GM12891 (cell line): ENCODE measurements at regions not wholly inside any gene's neighbourhood (a gene's known extent, or its start where the extent isn't known, plus 50 kb on each side); places are given as distances from the start of the nearest gene placed in this dataset.

ENCODE experiments used
- DNase-seq: peaks from one replicate; pipeline ENCODE4 v3.0.0; 2011; ENCODE audit warnings: low spot score; ENCODE audit not compliant: insufficient read length
- FAIRE-seq: peaks from 2 replicates; lab custom pipeline; 2011; peaks lifted over from hg19 to GRCh38; lab: Jason Lieb, UNC
- PAX5 ChIP-seq: IDR thresholded peaks from 2 replicates; pipeline ENCODE4 v1.6.1; 2011; ENCODE audit warnings: low read length, moderate library complexity, mild to moderate bottlenecking; ENCODE audit not compliant: insufficient read depth, severe bottlenecking
- POLR2A ChIP-seq: IDR thresholded peaks from 2 replicates; pipeline ENCODE4 v1.6.1; 2011; ENCODE audit warnings: low read depth, low read length, control low read depth
- POLR2AphosphoS5 ChIP-seq: IDR thresholded peaks from 2 replicates; pipeline ENCODE4 v1.6.1; 2011; ENCODE audit warnings: low read depth, low read length, control low read depth
- POU2F2 ChIP-seq: IDR thresholded peaks from 2 replicates; pipeline ENCODE4 v1.6.1; 2011; ENCODE audit warnings: low read depth, mild to moderate bottlenecking, control low read depth, low read length, moderate library complexity
- SPI1 ChIP-seq: IDR thresholded peaks from 2 replicates; pipeline ENCODE4 v1.6.1; 2011; ENCODE audit warnings: low read depth, low read length, control low read depth
- TAF1 ChIP-seq: IDR thresholded peaks from 2 replicates; pipeline ENCODE4 v1.6.1; 2011; ENCODE audit warnings: low read depth, low read length, control low read depth

DNA sequence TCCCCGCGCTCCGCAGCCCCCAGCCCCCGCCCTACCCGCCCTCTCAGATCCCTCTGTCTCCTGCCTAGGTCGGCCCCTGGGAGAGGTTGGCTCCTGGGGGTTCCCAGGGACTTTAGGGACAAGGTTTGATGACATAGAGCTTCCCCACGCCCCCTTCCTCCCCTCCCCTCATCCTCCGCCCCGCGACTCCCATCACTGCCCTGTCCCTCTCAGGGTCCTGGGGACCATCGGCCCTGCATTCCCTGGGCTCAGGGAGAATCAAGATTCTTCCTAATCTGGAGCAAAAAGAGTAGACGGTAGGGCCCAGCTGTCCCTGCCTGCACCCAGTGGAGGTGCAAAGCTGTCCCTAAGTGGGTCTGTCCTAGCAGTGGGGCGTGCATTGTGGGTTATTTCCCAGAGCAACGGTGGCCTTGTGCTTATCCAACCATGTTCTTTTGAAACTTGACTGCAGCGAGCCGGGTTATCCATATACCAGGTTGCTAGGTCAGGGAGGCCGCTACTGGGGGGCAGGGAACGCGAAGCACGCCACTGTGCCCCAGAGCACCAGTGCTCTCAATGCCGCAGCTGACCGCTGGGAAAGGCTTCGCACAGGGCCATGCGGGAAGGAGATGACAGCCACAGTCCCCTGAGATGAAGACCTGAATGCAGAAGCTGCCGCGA, 124.4 kb upstream of the PRMT8 start:
- FAIRE-seq (no peak), DNase-seq (no peak)
- TF ChIP-seq POLR2AphosphoS5 (no peak), SPI1 (no peak), PAX5 (no peak), POLR2A (no peak), TAF1 (no peak), POU2F2 (no peak)

DNA sequence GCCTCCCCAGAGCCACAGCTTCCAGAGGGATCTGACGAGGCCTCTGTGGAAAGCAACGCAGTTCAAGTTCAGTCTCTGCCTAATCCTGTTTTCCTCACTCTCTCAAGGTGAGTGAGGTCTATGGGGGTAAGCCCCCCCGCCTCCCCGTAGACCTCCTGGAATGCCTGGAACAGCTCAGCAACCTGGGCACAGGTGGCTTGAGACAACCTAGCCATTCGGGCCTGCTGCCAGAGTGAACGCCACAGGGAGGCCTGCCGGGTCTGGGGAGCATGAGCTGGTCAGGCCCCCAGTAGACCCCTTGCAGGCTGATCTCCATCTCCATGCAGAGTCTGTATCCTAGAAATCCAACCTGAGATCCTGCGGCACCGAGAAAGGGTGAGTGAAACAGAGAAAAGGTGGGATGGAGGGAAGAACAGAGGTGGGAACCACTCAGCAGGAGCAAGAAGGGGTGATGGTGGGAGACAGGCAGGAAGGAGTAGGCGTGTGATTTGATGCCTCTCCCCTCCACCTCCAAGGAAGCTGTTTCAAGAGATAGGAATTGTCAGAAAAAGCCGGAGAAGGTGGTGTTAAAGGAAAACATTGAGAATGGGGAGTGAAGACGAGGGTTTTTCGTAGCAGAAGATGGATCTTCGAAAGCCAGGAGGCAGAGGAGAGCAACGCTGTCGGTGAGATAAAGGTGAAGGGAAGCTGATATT, 123.1 kb upstream of the PRMT8 start:
- TF ChIP-seq SPI1 = no peak
- no peak for TF ChIP-seq TAF1
- no peak for TF ChIP-seq POLR2A
- no peak for TF ChIP-seq POU2F2
- TF ChIP-seq PAX5 = no peak
- TF ChIP-seq POLR2AphosphoS5 = no peak
- no peak for FAIRE-seq
- no peak for DNase-seq

DNA sequence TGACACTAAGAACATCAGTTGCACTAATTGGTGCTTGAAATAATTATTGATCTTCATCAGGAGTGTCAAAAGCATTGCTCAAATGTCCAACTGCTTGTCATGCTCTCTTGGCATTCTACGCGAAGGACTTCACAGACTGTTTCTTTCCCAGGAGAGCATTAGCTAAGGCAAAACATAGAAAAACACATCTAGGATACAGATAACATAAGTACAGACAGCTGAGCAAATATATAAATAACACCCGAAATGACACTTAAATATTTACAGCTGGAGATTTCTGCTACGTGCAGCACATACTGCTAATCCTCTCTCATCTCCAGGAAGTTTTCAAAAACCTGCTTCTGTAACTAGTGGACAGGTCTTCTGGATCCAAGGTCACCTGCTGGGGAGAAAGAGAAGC, 120.0 kb upstream of the PRMT8 start:
- TF ChIP-seq SPI1 (no peak), POU2F2 (no peak), TAF1 (no peak), POLR2AphosphoS5 (no peak), PAX5 (no peak), POLR2A (no peak)
- no peak for FAIRE-seq
- DNase-seq = no peak

DNA sequence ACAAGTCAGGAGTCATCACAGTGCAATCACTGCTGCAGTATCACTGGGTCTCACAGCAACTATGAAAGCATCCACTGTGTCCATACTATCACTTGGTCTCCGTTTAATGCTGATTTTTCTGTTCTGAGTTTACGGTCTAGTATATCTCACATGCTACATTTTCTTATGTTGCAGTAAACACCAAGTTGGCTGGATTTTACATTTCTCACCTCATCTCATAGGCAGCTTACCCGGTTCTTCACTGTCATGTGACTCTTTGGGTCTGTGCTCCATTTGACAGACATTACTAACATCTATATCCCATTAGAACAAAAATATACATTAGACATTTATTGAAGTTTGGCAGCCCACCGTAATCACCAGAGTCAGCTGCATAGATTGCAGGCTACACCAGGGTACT, 115.7 kb upstream of the PRMT8 start:
- no peak for TF ChIP-seq TAF1
- TF ChIP-seq POU2F2 = no peak
- TF ChIP-seq POLR2A = no peak
- FAIRE-seq = no peak
- DNase-seq = no peak

DNA sequence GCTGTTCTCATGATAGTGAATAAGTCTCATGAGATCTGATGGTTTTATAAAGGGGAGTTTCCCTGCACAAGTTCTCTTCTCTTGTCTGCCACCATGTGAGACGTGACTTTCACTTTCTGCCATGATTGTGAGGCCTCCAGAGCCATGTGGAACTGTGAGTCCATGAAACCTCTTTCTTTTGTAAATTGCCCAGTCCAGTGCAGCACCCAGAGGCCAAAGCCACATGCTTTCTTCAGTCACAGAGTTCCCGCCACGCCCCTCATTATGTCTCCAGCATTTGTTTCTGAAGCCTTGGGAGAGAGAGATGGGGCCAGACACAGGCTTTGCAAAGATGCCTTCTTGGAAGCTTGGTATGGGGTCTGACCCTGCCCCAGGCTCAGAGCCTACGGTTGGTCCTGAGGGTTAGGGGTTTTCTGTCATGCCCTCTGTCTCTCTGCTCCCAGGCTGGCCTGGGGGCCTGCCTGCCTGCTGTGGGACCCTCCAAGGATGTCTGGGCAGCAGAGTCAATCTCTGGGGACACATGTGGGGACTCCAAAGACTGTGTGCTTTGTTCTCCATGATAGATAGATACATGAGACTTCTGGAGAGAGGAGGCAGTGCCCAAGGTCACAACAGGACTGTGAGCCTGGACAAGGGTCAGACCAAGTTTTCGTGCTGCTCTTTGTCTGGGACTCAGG, 114.1 kb upstream of the PRMT8 start:
- TF ChIP-seq POLR2A = no peak
- no peak for TF ChIP-seq TAF1
- no peak for TF ChIP-seq SPI1
- no peak for TF ChIP-seq POU2F2
- no peak for TF ChIP-seq POLR2AphosphoS5
- TF ChIP-seq PAX5 = no peak
- DNase-seq = no peak

DNA sequence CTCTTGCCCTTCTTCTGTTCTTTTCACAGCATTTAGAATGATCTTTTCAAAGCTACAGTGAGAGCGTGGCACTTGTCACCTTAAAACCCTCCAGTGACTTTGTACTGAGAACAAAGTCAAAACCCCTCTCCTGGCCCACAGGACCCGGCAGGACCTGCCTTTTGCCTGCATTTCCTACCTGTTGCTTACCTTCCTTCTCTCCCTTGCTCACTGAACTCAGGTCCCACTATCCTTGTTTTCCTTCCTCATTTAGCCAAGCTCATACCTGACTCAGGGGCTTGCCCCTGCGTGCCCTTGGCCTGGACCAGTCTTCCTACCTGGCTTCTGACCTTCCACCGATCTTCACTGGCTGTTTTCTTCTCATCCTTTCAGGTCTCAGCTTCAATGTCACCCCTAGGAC, 112.3 kb upstream of the PRMT8 start:
- DNase-seq (no peak), FAIRE-seq (no peak)
- no peak for TF ChIP-seq POLR2AphosphoS5
- TF ChIP-seq PAX5 = no peak
- no peak for TF ChIP-seq TAF1
- TF ChIP-seq POU2F2 = no peak
- TF ChIP-seq POLR2A = no peak
- no peak for TF ChIP-seq SPI1

More for the DNA sequence above, 114.1 kb upstream of the PRMT8 start:
- FAIRE-seq = no peak

DNA sequence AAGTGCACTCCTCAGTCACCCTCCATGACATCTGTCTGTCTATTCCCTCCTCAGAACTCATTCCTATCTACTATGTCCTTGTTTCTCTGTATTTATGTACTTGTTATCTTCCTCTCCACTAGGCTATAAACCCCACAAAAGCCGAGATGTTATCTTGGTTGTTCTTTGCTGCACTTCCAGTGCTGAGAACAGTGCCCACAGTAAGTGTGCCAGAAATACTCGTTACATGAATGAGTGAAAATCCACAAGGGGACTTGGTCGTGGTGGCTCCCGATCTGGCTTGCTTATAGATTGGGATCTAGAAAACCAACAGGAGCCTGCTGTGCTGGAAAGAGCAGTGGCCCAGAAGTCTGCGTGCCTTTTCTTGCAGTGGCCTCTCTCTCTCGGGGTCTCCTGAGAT, 111.9 kb upstream of the PRMT8 start:
- TF ChIP-seq TAF1 (no peak), POLR2AphosphoS5 (no peak), SPI1 (no peak), POLR2A (no peak), POU2F2 (no peak), PAX5 (no peak)
- no peak for DNase-seq
- FAIRE-seq = no peak

DNA sequence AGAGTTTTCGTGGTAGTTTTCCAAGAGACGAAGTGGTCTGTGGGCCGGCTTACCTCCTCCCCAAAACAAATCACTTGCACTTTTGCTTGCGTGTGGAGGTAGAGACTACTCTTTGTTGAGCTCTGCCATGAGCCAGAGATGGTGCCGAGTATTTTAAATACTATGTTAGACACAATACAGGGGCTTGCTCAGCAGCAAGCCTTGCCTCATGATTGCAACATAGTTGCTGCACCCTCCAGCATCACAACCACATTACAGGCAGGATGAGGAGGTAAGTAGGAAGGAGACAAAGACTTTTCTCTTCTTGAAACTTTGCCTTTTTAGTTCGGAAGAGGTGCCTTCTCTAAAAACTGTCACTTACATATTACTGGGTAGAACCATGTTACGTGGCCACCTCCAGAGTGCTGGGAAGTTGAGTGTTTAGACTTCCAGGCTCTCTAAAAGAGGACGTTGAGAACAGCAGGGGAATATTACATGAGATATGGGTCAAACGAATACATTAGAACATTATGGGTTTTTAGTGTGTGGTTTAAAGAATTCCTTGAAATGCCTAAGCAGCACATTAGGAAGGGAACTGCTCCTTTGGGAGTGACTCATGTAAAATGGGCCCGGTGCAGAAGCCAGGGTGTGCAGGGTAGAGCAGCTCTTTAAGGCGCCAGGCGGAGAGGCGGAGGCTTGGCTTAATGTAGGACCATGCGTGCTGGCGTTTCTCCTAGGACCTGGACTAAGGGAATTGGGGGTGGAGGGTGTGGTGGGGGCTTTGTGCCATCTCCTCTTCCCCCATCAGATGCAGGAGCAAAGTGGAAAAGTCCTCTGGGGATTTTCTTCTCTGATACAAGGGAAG, 110.6 kb upstream of the PRMT8 start:
- FAIRE-seq (no peak), DNase-seq (no peak)
- TF ChIP-seq PAX5 (no peak), SPI1 (no peak)
